ENCODE measurements at regions not wholly inside any gene's neighbourhood (a gene's known extent, or its start where the extent isn't known, plus 50 kb on each side); places are given as distances from the start of the nearest gene placed in this dataset.
"Not testable (repeated sequence)": the region's sequence is repeated elsewhere in the genome, so short reads cannot be mapped to it uniquely, and the experiment has no call there.

- peak; percentile 8 to 53 for DNase-seq (ENCODE audit: low read depth in 2 of 2)
- H3K4me3 ChIP-seq (replicated peaks in 1 of 2; ENCODE audit: low read depth in 2 of 2, low read length in 2 of 2), result no peak overlapping the region
- TF ChIP-seq, protein P1, sequence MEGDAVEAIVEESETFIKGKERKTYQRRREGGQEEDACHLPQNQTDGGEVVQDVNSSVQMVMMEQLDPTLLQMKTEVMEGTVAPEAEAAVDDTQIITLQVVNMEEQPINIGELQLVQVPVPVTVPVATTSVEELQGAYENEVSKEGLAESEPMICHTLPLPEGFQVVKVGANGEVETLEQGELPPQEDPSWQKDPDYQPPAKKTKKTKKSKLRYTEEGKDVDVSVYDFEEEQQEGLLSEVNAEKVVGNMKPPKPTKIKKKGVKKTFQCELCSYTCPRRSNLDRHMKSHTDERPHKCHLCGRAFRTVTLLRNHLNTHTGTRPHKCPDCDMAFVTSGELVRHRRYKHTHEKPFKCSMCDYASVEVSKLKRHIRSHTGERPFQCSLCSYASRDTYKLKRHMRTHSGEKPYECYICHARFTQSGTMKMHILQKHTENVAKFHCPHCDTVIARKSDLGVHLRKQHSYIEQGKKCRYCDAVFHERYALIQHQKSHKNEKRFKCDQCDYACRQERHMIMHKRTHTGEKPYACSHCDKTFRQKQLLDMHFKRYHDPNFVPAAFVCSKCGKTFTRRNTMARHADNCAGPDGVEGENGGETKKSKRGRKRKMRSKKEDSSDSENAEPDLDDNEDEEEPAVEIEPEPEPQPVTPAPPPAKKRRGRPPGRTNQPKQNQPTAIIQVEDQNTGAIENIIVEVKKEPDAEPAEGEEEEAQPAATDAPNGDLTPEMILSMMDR (IDR thresholded peaks at IDR 0.05; ENCODE audit: low read depth, low read length), result no peak
Observed at GRCh38 chr1:178651742-178652141, 73.3 kb upstream of the RALGPS2 start.

- no peak overlapping the region for H3K4me3 ChIP-seq (replicated peaks in 1 of 2; ENCODE audit: low read depth in 2 of 2, low read length in 2 of 2)
Observed at GRCh38 chr1:178652506-178653490, 72.2 kb upstream of the RALGPS2 start.

DNA sequence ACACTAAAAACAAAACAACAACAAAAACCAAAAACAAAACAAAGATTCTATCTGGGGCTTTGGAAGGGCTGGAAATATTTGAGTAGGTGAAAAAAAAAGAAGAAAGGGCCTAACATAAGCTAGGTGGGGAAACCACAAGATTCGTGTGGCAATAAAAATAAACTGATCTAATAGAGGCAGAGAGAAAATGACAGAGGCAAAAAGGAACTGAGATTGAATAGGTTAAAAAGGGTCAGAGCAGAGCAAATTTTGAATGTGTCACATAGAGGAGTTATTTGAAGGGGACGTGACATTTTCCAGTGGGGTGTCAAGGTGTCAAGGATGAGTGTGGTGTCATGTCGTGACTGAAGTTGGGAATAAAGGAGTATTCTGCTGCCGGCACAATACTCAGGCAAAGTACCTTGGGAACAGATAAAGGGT is 65.2 kb upstream of the RALGPS2 start:
- TF ChIP-seq, protein P1 (IDR thresholded peaks at IDR 0.05; ENCODE audit: low read depth, low read length), result no peak
- DNase-seq (ENCODE audit: low read depth in 2 of 2), result no peak
- no peak overlapping the region for H3K4me3 ChIP-seq (replicated peaks in 1 of 2; ENCODE audit: low read depth in 2 of 2, low read length in 2 of 2)

More at GRCh38 chr1:178652506-178653490, 72.2 kb upstream of the RALGPS2 start:
- TF ChIP-seq, protein P1 (IDR thresholded peaks at IDR 0.05; ENCODE audit: low read depth, low read length), result no peak
- peak in 1 of 2 donors; percentile 52 for DNase-seq (ENCODE audit: low read depth in 2 of 2)

GRCh38 chr1:178660461-178660860 is 64.6 kb upstream of the RALGPS2 start:
- TF ChIP-seq, protein P1 (IDR thresholded peaks at IDR 0.05; ENCODE audit: low read depth, low read length), result no peak
- H3K4me3 ChIP-seq (replicated peaks in 1 of 2; ENCODE audit: low read depth in 2 of 2, low read length in 2 of 2), result no peak overlapping the region
- no peak for DNase-seq (ENCODE audit: low read depth in 2 of 2)

- DNase-seq (ENCODE audit: low read depth in 2 of 2), result no peak
- no peak overlapping the region for H3K4me3 ChIP-seq (replicated peaks in 1 of 2; ENCODE audit: low read depth in 2 of 2, low read length in 2 of 2)
- TF ChIP-seq, protein P1 (IDR thresholded peaks at IDR 0.05; ENCODE audit: low read depth, low read length), result no peak
Observed at GRCh38 chr1:178664278-178664677, 60.8 kb upstream of the RALGPS2 start.

GRCh38 chr1:178665579-178665978 is 59.5 kb upstream of the RALGPS2 start:
- TF ChIP-seq, protein P1 (IDR thresholded peaks at IDR 0.05; ENCODE audit: low read depth, low read length), result no peak
- no peak for DNase-seq (ENCODE audit: low read depth in 2 of 2)
- H3K4me3 ChIP-seq (replicated peaks in 1 of 2; ENCODE audit: low read depth in 2 of 2, low read length in 2 of 2), result no peak overlapping the region

- not testable (repeated sequence) for H3K4me3 ChIP-seq (replicated peaks in 1 of 2; ENCODE audit: low read depth in 2 of 2, low read length in 2 of 2); DNase-seq (ENCODE audit: low read depth in 2 of 2)
Observed at GRCh38 chr1:178666891-178667290, 58.2 kb upstream of the RALGPS2 start.

Data from cardiac fibroblast (primary cell).